DND-41 (cell line): ENCODE measurements at regions not wholly inside any gene's neighbourhood (a gene's known extent, or its start where the extent isn't known, plus 50 kb on each side); places are given as distances from the start of the nearest gene placed in this dataset.

Experiments
- ATAC-seq: fragments of 200-7000 bp; cut with Tn5 transposase; 3 replicates; pipeline ENCODE4 v1.9.1; 2021; ENCODE audit warnings: low read depth; ENCODE audit not compliant: insufficient read depth
- DNase-seq: peaks from one replicate; pipeline ENCODE4 v3.0.0-alpha.2; 2020
- H2AFZ ChIP-seq: 2 replicates; pipeline ENCODE4 v1.6.0; 2012; ENCODE audit warnings: low read depth, low read length
- H3K27ac ChIP-seq: 2 replicates; pipeline ENCODE4 v1.5.1; 2012; ENCODE audit warnings: low read length, inconsistent platforms
- H3K27me3 ChIP-seq: fragments of 200-600 bp; sonication (generic); 2 replicates; pipeline ENCODE4 v1.6.0; 2012; ENCODE audit warnings: low read length, mild to moderate bottlenecking, inconsistent platforms; ENCODE audit not compliant: insufficient read depth, poor library complexity
- H3K36me3 ChIP-seq: 2 replicates; pipeline ENCODE4 v1.5.1; 2012; ENCODE audit warnings: low read length, inconsistent platforms; ENCODE audit not compliant: insufficient read depth
- H3K4me1 ChIP-seq: 2 replicates; pipeline ENCODE4 v1.5.1; 2012; ENCODE audit warnings: mild to moderate bottlenecking, low read length; ENCODE audit not compliant: insufficient read depth
- H3K4me2 ChIP-seq: 2 replicates; pipeline ENCODE4 v1.6.0; 2012; ENCODE audit warnings: mild to moderate bottlenecking, moderate library complexity, low read length, inconsistent platforms; ENCODE audit not compliant: insufficient read depth
- H3K4me3 ChIP-seq, 2 experiments: fragments of 200-600 bp in 1 of 2; shearing (Covaris generic) in 1 of 2; 2 replicates each; pipeline ENCODE4 v1.5.1; 2012 to 2016; ENCODE audit warnings: inconsistent platforms in 2 of 2, low read length in 2 of 2, mild to moderate bottlenecking in 2 of 2, low read depth in 1 of 2, moderate library complexity in 1 of 2
- H3K79me2 ChIP-seq: 2 replicates; pipeline ENCODE4 v1.6.0; 2012; ENCODE audit warnings: low read length, inconsistent platforms; ENCODE audit not compliant: insufficient read depth
- H3K9ac ChIP-seq: 2 replicates; pipeline ENCODE4 v1.6.0; 2012; ENCODE audit warnings: low read depth, mild to moderate bottlenecking, inconsistent platforms, low read length, moderate library complexity
- H3K9me3 ChIP-seq: 2 replicates; pipeline ENCODE4 v1.5.1; 2012; ENCODE audit warnings: low read length, moderate library complexity, mild to moderate bottlenecking, inconsistent platforms; ENCODE audit not compliant: insufficient read depth, severe bottlenecking
- H4K20me1 ChIP-seq: 2 replicates; pipeline ENCODE4 v1.6.0; 2012; ENCODE audit warnings: low read length; ENCODE audit not compliant: insufficient read depth
- EZH2 ChIP-seq: IDR thresholded peaks from 3 replicates; pipeline ENCODE4 v1.6.1; 2012; ENCODE audit warnings: borderline replicate concordance, low read depth, mild to moderate bottlenecking, moderate library complexity, low read length, inconsistent platforms; ENCODE audit not compliant: severe bottlenecking
- TF ChIP-seq, protein P1 (sequence below): IDR thresholded peaks from 2 replicates; pipeline ENCODE4 v1.5.1; 2012; ENCODE audit warnings: borderline replicate concordance, low read length, moderate library complexity, mild to moderate bottlenecking; ENCODE audit not compliant: poor library complexity, severe bottlenecking; ENCODE audit errors: extremely low read depth

DNA sequence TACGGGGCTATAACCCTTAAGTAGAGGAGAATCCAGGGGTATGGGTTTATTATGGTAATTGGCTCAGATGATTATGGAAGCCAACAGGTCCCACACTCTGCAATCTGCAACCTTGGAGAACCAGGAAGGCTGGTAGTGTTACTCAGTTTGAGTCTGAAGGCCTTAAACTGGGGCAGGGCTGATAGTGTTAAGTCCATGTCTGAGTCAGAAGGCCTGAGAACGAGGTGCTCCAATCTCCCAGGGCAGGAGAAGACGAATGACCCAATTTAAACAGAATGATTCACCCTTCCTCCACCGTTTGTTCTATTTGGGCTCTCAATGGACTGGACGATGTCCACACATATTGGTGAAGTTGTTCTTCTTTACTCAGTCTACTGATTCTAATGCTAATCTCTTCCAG lies 244.5 kb upstream of the PTER start:
- Histone ChIP-seq H3K9ac (no peak overlapping the region), H4K20me1 (no peaks in the 10 kb centered on the region), H3K27me3 (peaks cover 3% of the 10 kb centered on the region), H3K4me3 (no peak overlapping the region), H3K79me2 (no peaks in the 10 kb centered on the region), H3K4me1 (no peaks in the 10 kb centered on the region), H3K9me3 (no peaks in the 10 kb centered on the region), H3K36me3 (no peaks in the 10 kb centered on the region), H2AFZ (no peak overlapping the region), H3K27ac (no peak overlapping the region), H3K4me2 (no peak overlapping the region)
- no peak for TF ChIP-seq EZH2
- TF ChIP-seq, protein P1, sequence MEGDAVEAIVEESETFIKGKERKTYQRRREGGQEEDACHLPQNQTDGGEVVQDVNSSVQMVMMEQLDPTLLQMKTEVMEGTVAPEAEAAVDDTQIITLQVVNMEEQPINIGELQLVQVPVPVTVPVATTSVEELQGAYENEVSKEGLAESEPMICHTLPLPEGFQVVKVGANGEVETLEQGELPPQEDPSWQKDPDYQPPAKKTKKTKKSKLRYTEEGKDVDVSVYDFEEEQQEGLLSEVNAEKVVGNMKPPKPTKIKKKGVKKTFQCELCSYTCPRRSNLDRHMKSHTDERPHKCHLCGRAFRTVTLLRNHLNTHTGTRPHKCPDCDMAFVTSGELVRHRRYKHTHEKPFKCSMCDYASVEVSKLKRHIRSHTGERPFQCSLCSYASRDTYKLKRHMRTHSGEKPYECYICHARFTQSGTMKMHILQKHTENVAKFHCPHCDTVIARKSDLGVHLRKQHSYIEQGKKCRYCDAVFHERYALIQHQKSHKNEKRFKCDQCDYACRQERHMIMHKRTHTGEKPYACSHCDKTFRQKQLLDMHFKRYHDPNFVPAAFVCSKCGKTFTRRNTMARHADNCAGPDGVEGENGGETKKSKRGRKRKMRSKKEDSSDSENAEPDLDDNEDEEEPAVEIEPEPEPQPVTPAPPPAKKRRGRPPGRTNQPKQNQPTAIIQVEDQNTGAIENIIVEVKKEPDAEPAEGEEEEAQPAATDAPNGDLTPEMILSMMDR = no peak
- no peak for DNase-seq
- no peak for ATAC-seq

DNA sequence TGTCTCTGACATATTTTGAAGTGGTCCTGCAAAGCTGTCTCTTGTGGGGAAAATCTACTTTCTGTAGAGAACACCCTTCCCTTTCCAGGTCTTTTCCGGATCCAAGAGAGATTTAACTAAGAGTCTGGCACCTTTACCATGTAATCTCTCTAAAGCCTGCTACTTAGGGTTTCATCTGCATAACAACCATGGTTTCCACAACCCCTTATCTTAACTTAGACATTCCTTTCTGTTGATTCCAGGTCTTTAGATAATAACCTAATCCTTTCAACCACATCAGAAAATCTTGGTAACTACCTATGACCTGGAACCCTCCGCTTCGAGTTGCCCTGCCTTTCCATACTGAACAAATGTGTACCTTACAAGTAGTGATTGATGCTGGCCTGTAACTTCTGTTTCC lies 243.6 kb upstream of the PTER start:
- Histone ChIP-seq H4K20me1 (no peaks in the 10 kb centered on the region), H3K9ac (no peak overlapping the region), H3K4me2 (no peak overlapping the region), H3K9me3 (no peaks in the 10 kb centered on the region), H2AFZ (no peak overlapping the region), H3K27me3 (peaks cover 3% of the 10 kb centered on the region), H3K27ac (no peak overlapping the region), H3K79me2 (no peaks in the 10 kb centered on the region), H3K36me3 (no peaks in the 10 kb centered on the region), H3K4me3 (no peak overlapping the region), H3K4me1 (no peaks in the 10 kb centered on the region)
- no peak for TF ChIP-seq EZH2
- TF ChIP-seq, protein P1 = no peak
- no peak for ATAC-seq
- DNase-seq = no peak

DNA sequence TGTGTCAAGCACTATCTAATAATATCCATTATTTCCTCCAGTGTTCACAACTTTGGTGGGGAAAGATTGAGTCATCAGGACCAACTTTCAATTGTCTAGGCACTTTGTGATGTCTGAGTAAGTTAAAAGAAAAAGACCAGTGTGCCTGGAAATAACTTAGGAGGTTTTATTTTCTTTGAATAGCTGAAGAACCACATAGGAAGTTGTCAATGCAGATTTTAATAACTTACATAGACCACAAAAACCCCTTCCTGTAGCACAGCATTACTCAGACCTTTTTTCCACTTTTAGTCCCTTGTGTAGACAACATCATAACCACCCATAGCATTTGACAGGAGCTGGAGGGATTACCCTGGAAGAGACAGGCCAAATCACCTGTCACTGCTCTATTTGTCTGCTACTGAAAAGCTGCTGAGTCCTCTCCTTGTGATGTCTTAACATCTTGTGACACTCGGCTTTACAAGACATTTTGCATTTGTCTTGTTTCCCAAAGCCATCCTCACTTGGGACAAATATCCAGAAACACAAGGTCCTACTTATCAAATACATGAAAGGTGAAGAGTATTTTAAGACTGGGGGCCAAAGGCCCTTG lies 241.5 kb upstream of the PTER start:
- H3K79me2 ChIP-seq = no peaks in the 10 kb centered on the region
- peaks cover 3% of the 10 kb centered on the region for H3K27me3 ChIP-seq
- H3K9ac ChIP-seq = no peak overlapping the region
- H2AFZ ChIP-seq = no peak overlapping the region
- no peak for DNase-seq
- TF ChIP-seq, protein P1 = no peak
- TF ChIP-seq EZH2 = no peak
- no peak overlapping the region for H3K4me2 ChIP-seq
- no peak overlapping the region for H3K4me3 ChIP-seq
- peak; percentile 96 for ATAC-seq
- H3K4me1 ChIP-seq = no peaks in the 10 kb centered on the region
- H3K36me3 ChIP-seq = no peaks in the 10 kb centered on the region
- H4K20me1 ChIP-seq = no peaks in the 10 kb centered on the region
- H3K27ac ChIP-seq = no peak overlapping the region
- H3K9me3 ChIP-seq = no peaks in the 10 kb centered on the region
